Neural progenitor cell (in vitro differentiated cells): ENCODE measurements at regions not wholly inside any gene's neighbourhood (a gene's known extent, or its start where the extent isn't known, plus 50 kb on each side); places are given as distances from the start of the nearest gene placed in this dataset.

ENCODE experiments used
- CTCF ChIP-seq: fragments of 200-600 bp; sonication (generic); IDR thresholded peaks from 2 replicates; pipeline ENCODE4 v1.5.1; 2017; ENCODE audit warnings: antibody characterized with exemption, mild to moderate bottlenecking
- EZH2 ChIP-seq: fragments of 200-600 bp; sonication (generic); IDR thresholded peaks from 2 replicates; pipeline ENCODE4 v1.6.1; 2017; ENCODE audit warnings: antibody characterized with exemption, mild to moderate bottlenecking, moderate library complexity
- EZH2phosphoT487 ChIP-seq: fragments of 200-600 bp; sonication (generic); IDR thresholded peaks from 2 replicates; pipeline ENCODE4 v1.6.1; 2017; ENCODE audit warnings: antibody characterized with exemption

- no peak for TF ChIP-seq CTCF
- no peak for TF ChIP-seq EZH2
- no peak for TF ChIP-seq EZH2phosphoT487
These were observed 186.3 kb upstream of the TENM3 start for GRCh38 chr4:182056866-182057265.
